RWPE1 (cell line): ENCODE measurements at regions not wholly inside any gene's neighbourhood (a gene's known extent, or its start where the extent isn't known, plus 50 kb on each side); places are given as distances from the start of the nearest gene placed in this dataset.

Experiments
- CTCF ChIA-PET: fragments of 350-600 bp; sonication (Branson Sonifier 250); formaldehyde crosslinking; extraction: SDS; loops from one replicate; lab custom pipeline; 2021; lab: Yijun Ruan, JAX
- POLR2A ChIA-PET: fragments of 400-600 bp; formaldehyde crosslinking; extraction: SDS; loops from one replicate; lab custom pipeline; 2020; ENCODE audit warnings: antibody characterized with exemption; ENCODE audit not compliant: low non-redundant PET; lab: Yijun Ruan, JAX
- DNase-seq: peaks from one replicate; pipeline ENCODE4 v3.0.0; 2012; ENCODE audit warnings: low spot score
- H3K27ac ChIP-seq: fragments of 450-650 bp; 2 replicates; pipeline ENCODE4 v1.5.1; 2017
- CTCF ChIP-seq: fragments of 450-650 bp; conservative IDR thresholded peaks from 2 replicates; pipeline ENCODE4 v1.5.1; 2017; ENCODE audit warnings: low read depth, mild to moderate bottlenecking

- ChIA-PET POLR2A (no interaction called here), CTCF (interaction anchor here (0.5 kb wide), 1 partner anchor 143 kb away, joined by 3 read pairs; no protein-coding TSS in a partner anchor)
- TF ChIP-seq CTCF: no peak
- no peak overlapping the region for H3K27ac ChIP-seq
- DNase-seq: peak; percentile 68
Measured at GRCh38 chr21:37983336-37984095, 67.3 kb upstream of the KCNJ6 start.

- POLR2A ChIA-PET: no interaction called here
- CTCF ChIA-PET: no interaction called here
- TF ChIP-seq CTCF: no peak
- H3K27ac ChIP-seq: no peak overlapping the region
- peak; percentile 20 for DNase-seq
Measured at GRCh38 chr21:37984416-37984815, 68.2 kb upstream of the KCNJ6 start.

- CTCF ChIA-PET: no interaction called here
- POLR2A ChIA-PET: no interaction called here
- no peak overlapping the region for H3K27ac ChIP-seq
- no peak for TF ChIP-seq CTCF
- no peak for DNase-seq
Measured at GRCh38 chr21:37986000-37986399, 69.7 kb upstream of the KCNJ6 start.

- POLR2A ChIA-PET: no interaction called here
- CTCF ChIA-PET: interaction anchor here (0.5 kb wide), 1 partner anchor 1193 kb away, joined by 3 read pairs; no protein-coding TSS in a partner anchor
- DNase-seq: no peak
- no peak overlapping the region for H3K27ac ChIP-seq
- TF ChIP-seq CTCF: no peak
Measured at GRCh38 chr21:37986751-37987399, 70.6 kb upstream of the KCNJ6 start.

GRCh38 chr21:37987668-37988067 is 71.4 kb upstream of the KCNJ6 start:
- no peak for TF ChIP-seq CTCF
- POLR2A ChIA-PET: no interaction called here
- no peak overlapping the region for H3K27ac ChIP-seq
- CTCF ChIA-PET: interaction anchor here (0.5 kb wide), 1 partner anchor 1193 kb away, joined by 3 read pairs; no protein-coding TSS in a partner anchor
- DNase-seq: no peak

- CTCF ChIA-PET: no interaction called here
- no peak for TF ChIP-seq CTCF
Measured at GRCh38 chr21:37993071-37993470, 76.8 kb upstream of the KCNJ6 start.

More at GRCh38 chr21:37993071-37993470, 76.8 kb upstream of the KCNJ6 start:
- no peak overlapping the region for H3K27ac ChIP-seq
- POLR2A ChIA-PET: no interaction called here
- no peak for DNase-seq
